ENCODE measurements at regions not wholly inside any gene's neighbourhood (a gene's known extent, or its start where the extent isn't known, plus 50 kb on each side); places are given as distances from the start of the nearest gene placed in this dataset.

GRCh38 chrX:69022430-69022829 is 142.8 kb downstream of the PJA1 start:
- intact Hi-C loops (cut with micrococcal nuclease), result no loop called here
- Mint-ChIP-seq H3K36me3 (ENCODE audit: low read depth) (no peaks in the 10 kb centered on the region), H3K9me3 (no peaks in the 10 kb centered on the region), H3K4me1 (ENCODE audit: low read depth) (no peaks in the 10 kb centered on the region), H3K27me3 (no peaks in the 10 kb centered on the region), H3K27ac (no peak overlapping the region), H3K4me3 (no peak overlapping the region)
- TF ChIP-seq CTCF (IDR thresholded peaks at IDR 0.05), result no peak
- DNase-seq, result no peak
- CTCF ChIA-PET, result no interaction called here
- ATAC-seq, result no peak
- POLR2A ChIA-PET, result no interaction called here

GRCh38 chrX:69021141-69021960 is 143.9 kb downstream of the PJA1 start:
- Mint-ChIP-seq H3K27ac (no peak overlapping the region), H3K4me3 (no peak overlapping the region), H3K4me1 (ENCODE audit: low read depth) (no peaks in the 10 kb centered on the region), H3K27me3 (no peaks in the 10 kb centered on the region), H3K9me3 (no peaks in the 10 kb centered on the region), H3K36me3 (ENCODE audit: low read depth) (no peaks in the 10 kb centered on the region)
- ChIA-PET POLR2A (no interaction called here), CTCF (no interaction called here)
- DNase-seq (no peak), ATAC-seq (no peak)
- no peak for TF ChIP-seq CTCF (IDR thresholded peaks at IDR 0.05)
- intact Hi-C loops (cut with micrococcal nuclease), result no loop called here

GRCh38 chrX:69020316-69020715 is 144.9 kb downstream of the PJA1 start:
- CTCF ChIA-PET, result no interaction called here
- intact Hi-C loops (cut with micrococcal nuclease), result no loop called here
- no peak for TF ChIP-seq CTCF (IDR thresholded peaks at IDR 0.05)
- no peak overlapping the region for H3K4me3 Mint-ChIP-seq
- H3K27ac Mint-ChIP-seq, result no peak overlapping the region
- POLR2A ChIA-PET, result no interaction called here
- H3K4me1 Mint-ChIP-seq (ENCODE audit: low read depth), result no peaks in the 10 kb centered on the region
- H3K9me3 Mint-ChIP-seq, result no peaks in the 10 kb centered on the region
- H3K27me3 Mint-ChIP-seq, result no peaks in the 10 kb centered on the region
- no peak for DNase-seq
- H3K36me3 Mint-ChIP-seq (ENCODE audit: low read depth), result no peaks in the 10 kb centered on the region
- ATAC-seq, result no peak

- TF ChIP-seq CTCF (IDR thresholded peaks at IDR 0.05), result no peak
- DNase-seq (no peak), ATAC-seq (no peak)
- intact Hi-C loops (cut with micrococcal nuclease), result no loop called here
- H3K27me3 Mint-ChIP-seq, result no peaks in the 10 kb centered on the region
- no peaks in the 10 kb centered on the region for H3K9me3 Mint-ChIP-seq
- H3K4me3 Mint-ChIP-seq, result no peak overlapping the region
- ChIA-PET POLR2A (no interaction called here), CTCF (no interaction called here)
- H3K36me3 Mint-ChIP-seq (ENCODE audit: low read depth), result no peaks in the 10 kb centered on the region
- H3K27ac Mint-ChIP-seq, result no peak overlapping the region
- H3K4me1 Mint-ChIP-seq (ENCODE audit: low read depth), result no peaks in the 10 kb centered on the region
Measured at GRCh38 chrX:69019073-69019890, 146.0 kb downstream of the PJA1 start.

GRCh38 chrX:69018416-69019072 is 146.7 kb downstream of the PJA1 start:
- ChIA-PET CTCF (interaction anchor here (0.6 kb wide), 1 partner anchor 250 kb away, joined by 4 read pairs; no protein-coding TSS in a partner anchor), POLR2A (no interaction called here)
- H3K27ac Mint-ChIP-seq, result no peak overlapping the region
- TF ChIP-seq CTCF (IDR thresholded peaks at IDR 0.05), result no peak
- H3K27me3 Mint-ChIP-seq, result no peaks in the 10 kb centered on the region
- H3K9me3 Mint-ChIP-seq, result no peaks in the 10 kb centered on the region
- no peaks in the 10 kb centered on the region for H3K36me3 Mint-ChIP-seq (ENCODE audit: low read depth)
- no peak for DNase-seq
- H3K4me1 Mint-ChIP-seq (ENCODE audit: low read depth), result no peaks in the 10 kb centered on the region
- no peak overlapping the region for H3K4me3 Mint-ChIP-seq
- intact Hi-C loops (cut with micrococcal nuclease), result no loop called here
- ATAC-seq, result no peak

All from activated CD8-positive, alpha-beta T cell treated with anti-CD3 and anti-CD28 coated beads for 36 hours (primary cell).